Stimulated activated CD8-positive, alpha-beta memory T cell treated with anti-CD3 and anti-CD28 coated beads, Interleukin-7, amount 100 ng/mL, for 1 hour (primary cell): ENCODE measurements at regions not wholly inside any gene's neighbourhood (a gene's known extent, or its start where the extent isn't known, plus 50 kb on each side); places are given as distances from the start of the nearest gene placed in this dataset.

Experiments used
- DNase-seq, 2 donors: peaks; one replicate each; pipeline ENCODE4 v3.0.0-alpha.2; 2020; ENCODE audit warnings: low read depth in 2 of 2

DNA sequence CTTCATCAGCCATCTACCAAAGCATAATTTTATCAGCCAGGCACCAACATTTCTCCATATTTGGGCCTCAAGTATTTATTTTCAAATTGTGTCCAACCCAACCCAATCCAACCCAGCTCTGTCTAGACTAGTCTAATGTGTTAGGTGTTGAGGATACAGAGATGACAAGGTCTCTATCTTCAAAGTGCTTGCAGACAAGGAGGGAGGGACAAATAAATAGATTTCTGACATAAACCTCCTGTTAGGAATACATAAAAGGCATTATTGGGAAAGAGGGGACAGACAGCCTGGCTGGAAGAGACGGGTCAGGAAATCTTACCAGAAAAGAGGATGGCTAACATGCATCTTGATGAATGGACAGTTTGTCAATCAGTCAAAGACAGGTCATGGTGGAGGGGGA is 115.4 kb upstream of the RPS6KA3 start:
- DNase-seq = no peak

DNA sequence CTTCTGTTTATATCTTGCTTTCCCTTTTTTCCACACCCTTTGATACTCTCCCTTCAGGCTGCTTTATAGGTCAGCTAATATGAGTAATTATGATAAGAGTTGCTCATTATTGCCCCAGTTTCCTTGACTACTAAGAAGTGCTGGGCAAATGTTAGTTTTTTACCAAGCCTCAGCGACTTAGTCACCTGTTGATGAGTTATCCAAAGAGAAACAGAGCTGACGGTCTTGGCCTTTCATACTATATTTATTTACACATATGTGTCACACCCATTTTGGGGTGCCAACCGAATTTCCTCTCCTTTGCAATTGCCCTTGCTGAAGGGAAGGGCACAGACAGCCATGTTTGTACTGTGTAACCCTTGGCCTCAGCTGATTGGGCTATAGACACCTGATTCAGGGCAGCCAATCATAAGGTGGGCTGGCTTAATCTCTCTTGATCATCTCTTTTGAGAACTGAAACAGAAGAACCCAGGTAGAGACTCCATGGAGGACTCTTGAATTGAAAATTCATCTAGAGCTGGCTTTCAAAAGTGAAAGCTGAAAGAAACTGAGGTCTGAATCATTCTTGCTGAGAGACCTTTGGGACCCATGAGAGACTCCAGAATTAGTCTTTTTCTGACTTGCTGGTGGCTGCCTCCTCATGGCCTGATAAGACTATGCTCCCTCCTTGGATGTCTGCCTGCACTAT is 111.7 kb upstream of the RPS6KA3 start:
- no peak for DNase-seq

DNA sequence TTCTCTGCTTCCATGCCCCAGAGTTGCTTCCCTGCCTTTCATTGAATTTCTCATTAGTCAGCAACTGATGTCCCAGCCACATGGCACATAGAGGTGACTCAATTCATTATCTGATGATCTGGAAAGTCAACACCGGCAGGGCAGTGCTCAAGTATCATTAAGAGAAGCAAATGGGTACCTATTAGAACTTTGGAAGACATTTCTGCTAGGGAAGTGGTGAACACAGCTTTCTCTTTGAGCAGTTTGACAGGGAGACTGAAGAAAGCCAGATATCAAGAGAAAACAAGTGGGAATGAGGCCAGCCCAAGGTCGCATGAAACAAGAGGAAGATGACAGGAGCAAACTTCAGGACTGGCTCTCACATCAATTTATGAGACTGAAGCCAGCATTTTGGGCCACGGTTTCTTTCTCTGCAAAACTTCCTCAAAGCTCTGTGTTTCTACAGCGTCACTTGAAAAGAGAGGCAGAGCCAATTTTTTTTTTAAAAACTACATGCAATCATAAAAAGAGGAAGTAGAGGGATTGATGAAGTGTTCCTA is 108.3 kb upstream of the RPS6KA3 start:
- no peak for DNase-seq

DNA sequence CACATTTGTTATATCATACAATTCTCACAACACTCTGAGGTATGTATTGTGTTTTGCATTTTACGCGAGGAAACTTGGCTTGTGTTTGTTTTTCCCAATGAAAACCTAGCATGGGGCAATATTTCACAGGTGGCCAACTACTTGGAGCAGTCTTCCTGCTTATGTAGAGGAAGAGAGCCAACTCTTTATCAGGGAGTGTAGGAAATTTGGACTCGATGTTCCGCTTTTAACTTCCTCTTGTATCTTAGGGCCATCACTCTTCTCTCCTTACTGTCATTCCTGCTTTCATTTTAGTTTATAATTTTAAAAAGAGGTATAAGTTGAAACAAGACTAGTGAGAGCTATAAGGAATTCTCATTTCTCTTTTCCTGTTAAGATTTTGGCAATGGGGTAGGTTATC is 107.7 kb upstream of the RPS6KA3 start:
- no peak for DNase-seq

DNA sequence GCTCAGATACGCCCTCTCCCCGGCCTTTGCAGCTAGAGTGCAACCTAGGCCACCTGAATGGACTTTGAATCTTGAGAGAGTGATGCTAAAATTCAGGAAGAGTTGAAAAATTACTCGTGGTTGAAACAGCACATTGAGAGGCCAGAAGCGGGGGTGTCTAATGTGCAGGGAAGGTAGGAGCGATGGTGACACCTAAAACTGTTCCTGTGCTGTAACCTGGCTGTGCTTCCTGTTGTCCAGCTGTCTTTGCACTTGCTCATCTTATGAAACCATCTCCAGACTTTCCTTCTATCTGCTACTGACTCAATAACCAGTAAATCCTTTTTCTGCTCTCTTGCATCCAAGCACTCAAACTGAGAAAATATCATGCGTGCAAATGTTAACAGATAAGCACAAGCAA is 106.4 kb upstream of the RPS6KA3 start:
- DNase-seq = no peak

GRCh38 chrX:20372533-20372932 is 105.8 kb upstream of the RPS6KA3 start:
- no peak for DNase-seq

- DNase-seq = no peak
Measured at GRCh38 chrX:20369468-20369867, 102.8 kb upstream of the RPS6KA3 start.

- no peak for DNase-seq
Measured at GRCh38 chrX:20364238-20364637, 97.5 kb upstream of the RPS6KA3 start.

DNA sequence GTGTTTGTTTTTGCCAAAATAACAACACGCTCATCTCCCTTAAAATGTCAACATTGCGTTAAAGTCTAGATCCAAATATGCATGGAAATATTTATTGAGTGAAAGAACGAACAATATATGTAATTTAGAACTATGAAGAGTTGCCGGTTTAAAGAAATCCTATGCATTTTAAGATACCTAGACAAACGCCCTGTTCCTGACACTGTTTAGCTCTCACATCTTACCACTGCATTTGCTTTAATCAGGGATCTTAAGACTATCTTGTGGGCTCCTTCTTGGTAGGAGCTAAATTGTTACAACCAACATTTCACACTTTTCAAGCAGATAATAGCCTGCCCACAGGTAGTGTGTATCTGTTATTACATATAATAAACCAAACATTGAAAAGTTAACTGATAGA is 96.6 kb upstream of the RPS6KA3 start:
- no peak for DNase-seq

DNA sequence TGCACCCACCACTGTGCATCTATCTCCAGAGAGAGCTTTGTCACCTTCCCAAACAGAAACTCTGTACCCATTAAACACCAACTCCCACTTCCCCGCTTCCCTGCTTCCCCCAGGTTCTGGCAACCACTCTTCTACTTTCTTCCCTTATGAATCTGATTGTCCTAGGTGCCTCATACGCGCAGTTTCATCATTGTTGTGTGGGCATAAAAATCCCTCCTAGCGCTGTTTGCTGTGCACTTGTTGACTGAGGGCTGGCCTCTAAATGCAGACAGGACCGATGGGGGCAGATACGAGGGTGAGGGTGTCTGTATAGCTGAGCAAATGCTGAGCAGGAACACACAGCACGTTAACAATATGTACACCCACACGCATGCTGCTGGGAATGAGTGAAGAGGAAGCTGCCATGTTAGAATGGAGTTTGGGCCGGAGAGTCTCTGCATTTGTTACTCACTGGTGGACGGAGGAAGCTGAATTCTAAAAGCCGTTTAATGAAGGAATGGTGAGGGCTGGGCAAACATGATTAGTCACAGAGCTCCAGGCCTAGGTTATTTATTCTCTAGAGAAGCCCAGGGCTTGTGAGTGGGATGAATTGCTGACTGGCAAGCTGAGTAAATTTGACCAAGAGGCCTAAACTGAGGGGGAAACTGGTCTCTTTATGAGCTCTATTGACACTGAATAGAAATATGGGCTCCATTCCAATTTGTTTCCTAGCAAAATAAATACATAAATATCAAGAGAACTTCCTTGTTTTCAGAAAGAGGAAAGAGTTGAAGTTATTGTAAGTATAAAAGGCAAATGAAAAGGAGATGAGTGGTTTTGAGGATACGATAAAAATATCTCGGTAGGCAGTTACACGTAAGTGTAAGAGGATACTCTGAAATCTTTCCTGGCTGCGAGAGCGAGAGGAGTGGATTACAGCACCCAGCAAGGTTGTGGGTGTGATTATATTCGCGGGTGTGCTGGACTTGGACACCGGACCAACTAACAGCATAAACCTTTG is 95.9 kb upstream of the RPS6KA3 start:
- no peak for DNase-seq

GRCh38 chrX:20361890-20362262 is 95.2 kb upstream of the RPS6KA3 start:
- no peak for DNase-seq

DNA sequence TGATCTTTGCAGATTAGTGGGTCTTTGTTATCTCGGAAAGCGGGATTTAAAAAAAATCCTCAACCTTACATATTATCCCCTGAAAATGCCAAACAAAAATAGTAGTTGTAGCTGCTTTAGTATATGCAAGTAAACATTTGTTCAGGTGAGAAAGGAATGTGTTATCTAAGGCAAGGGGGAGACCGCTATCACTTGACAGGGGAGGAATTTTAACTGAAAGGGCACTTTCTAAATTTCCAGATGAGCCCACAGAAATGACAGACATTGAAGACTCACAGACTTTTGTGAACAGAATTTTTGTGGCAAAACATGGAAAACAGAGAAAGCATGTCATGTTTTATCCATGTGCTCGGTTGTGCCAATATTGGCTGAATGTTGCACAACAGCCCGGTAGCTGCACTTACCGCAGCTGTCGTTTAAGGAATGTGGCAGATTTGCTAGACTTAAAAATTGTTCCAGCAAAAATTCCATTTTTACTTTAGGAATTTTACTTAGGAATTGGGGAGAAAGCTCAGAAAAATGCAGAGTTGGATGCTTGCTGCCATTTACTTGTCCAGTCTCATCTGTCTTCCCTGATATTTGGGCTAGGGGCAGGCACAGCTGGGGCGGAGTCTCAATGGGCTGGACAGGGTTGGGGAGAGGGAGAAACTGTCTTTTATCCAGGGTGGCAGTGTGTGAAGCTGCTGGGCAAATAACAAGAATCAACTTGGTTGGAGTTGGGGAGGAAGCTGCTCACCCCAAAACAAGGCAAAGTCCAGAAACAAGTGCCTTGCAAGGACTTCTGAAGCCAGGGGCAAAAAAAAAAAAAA is 94.6 kb upstream of the RPS6KA3 start:
- DNase-seq = no peak

- no peak for DNase-seq
Measured at GRCh38 chrX:20355187-20355586, 88.5 kb upstream of the RPS6KA3 start.

- DNase-seq = no peak
Measured at GRCh38 chrX:20354505-20354904, 87.8 kb upstream of the RPS6KA3 start.

- no peak for DNase-seq
Measured at GRCh38 chrX:20352935-20353336, 86.2 kb upstream of the RPS6KA3 start.

- no peak for DNase-seq
Measured at GRCh38 chrX:20352504-20352903, 85.8 kb upstream of the RPS6KA3 start.

DNA sequence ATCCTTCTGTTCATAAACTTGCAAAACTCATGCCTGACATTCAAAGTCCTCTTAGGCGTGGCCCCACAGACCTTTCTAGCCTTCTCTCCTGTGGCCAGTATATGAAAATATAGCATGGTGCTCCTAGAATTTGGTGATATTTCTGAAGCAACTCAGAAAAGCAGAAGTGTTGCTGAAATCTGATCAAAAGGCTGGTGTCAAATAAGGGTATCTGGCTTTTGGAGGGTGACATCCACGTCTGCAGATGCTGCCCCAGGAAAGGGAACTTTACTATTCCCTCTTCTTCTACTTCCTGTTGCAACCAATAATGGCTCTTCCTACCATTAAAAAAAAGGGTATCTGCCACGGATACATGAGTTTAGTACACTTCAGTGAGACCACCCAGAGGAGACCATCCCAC is 83.9 kb upstream of the RPS6KA3 start:
- no peak for DNase-seq

GRCh38 chrX:20348139-20348538 is 81.4 kb upstream of the RPS6KA3 start:
- no peak for DNase-seq

GRCh38 chrX:20347481-20347880 is 80.8 kb upstream of the RPS6KA3 start:
- DNase-seq = no peak

GRCh38 chrX:20333672-20334071 is 67.0 kb upstream of the RPS6KA3 start:
- DNase-seq = no peak

- DNase-seq = no peak
Measured at GRCh38 chrX:20330545-20330944, 63.8 kb upstream of the RPS6KA3 start.

GRCh38 chrX:20329435-20329834 is 62.7 kb upstream of the RPS6KA3 start:
- no peak for DNase-seq
